ENCODE measurements at regions not wholly inside any gene's neighbourhood (a gene's known extent, or its start where the extent isn't known, plus 50 kb on each side); places are given as distances from the start of the nearest gene placed in this dataset.

DNA sequence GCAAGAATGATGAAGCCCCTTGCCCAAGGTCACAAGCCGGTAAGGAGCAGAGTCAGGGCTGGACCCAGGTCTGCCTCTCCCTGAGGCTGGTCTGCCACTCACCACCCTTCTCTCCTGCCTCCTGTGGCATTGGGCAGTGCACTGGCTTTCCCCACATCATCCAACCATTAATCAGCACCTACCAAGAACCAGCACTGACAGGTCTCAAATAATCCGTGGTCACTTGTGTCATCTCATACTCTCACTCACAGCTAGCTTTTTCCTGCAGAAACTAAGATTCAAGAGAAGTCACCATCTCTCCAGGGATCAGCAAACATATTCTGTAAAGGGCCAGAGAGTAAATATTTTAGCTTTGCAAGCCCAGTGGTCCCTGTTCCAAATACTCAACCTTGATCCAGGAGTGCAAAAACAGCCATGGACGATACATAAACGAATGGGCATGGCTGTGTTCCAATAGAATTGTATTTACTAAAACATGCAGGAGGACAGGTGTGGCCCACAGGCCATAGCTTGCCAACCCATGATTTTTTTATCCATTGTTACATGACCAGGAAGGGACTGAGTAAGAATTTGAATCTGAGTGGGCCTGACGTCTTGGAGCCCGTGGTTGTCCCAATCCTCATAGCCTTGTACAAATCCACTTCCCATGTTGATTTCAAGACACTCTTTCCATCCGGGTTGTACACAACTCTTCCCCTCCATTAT is 374.2 kb downstream of the BCL11B start:
- H3K27me3 ChIP-seq (ENCODE audit: insufficient read depth, low read length) = no peaks in the 10 kb centered on the region
- H3K4me3 ChIP-seq (ENCODE audit: low read length) = no peak overlapping the region
- H3K4me1 ChIP-seq (ENCODE audit: insufficient read depth, low read length) = no peaks in the 10 kb centered on the region
- H3K9me3 ChIP-seq (ENCODE audit: low read depth, low read length) = no peaks in the 10 kb centered on the region

GRCh38 chr14:98899441-98899840 is 372.6 kb downstream of the BCL11B start:
- Histone ChIP-seq H3K4me1 (ENCODE audit: insufficient read depth, low read length) (no peaks in the 10 kb centered on the region), H3K27me3 (ENCODE audit: insufficient read depth, low read length) (no peaks in the 10 kb centered on the region), H3K4me3 (ENCODE audit: low read length) (no peak overlapping the region), H3K9me3 (ENCODE audit: low read depth, low read length) (no peaks in the 10 kb centered on the region)

- Histone ChIP-seq H3K9me3 (ENCODE audit: low read depth, low read length) (no peaks in the 10 kb centered on the region), H3K4me3 (ENCODE audit: low read length) (no peak overlapping the region), H3K27me3 (ENCODE audit: insufficient read depth, low read length) (no peaks in the 10 kb centered on the region), H3K4me1 (ENCODE audit: insufficient read depth, low read length) (no peaks in the 10 kb centered on the region)
These were observed 371.8 kb downstream of the BCL11B start for GRCh38 chr14:98900236-98900635.

DNA sequence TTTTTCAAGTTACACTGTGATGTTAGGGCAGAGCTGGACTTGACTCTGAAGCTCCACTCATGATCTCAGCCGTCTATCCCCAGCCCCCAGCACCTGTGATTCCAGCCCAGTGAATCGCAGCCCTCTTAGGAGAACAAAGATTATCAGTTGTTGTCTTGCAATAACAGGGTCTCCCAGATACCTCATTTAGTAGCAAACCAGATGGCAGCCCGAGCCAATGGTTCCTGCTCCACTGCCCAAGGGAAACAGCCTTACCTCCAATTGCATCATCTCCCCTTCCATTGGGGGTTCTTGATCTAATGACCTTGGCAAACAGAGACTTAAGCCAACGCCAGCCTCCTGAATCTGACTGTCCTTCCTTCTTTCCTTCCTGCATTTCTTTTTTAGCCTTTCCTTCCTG is 371.2 kb downstream of the BCL11B start:
- no peaks in the 10 kb centered on the region for H3K9me3 ChIP-seq (ENCODE audit: low read depth, low read length)
- no peak overlapping the region for H3K4me3 ChIP-seq (ENCODE audit: low read length)

GRCh38 chr14:98901511-98902205 is 370.3 kb downstream of the BCL11B start:
- H3K9me3 ChIP-seq (ENCODE audit: low read depth, low read length) = no peaks in the 10 kb centered on the region
- no peaks in the 10 kb centered on the region for H3K27me3 ChIP-seq (ENCODE audit: insufficient read depth, low read length)
- H3K4me3 ChIP-seq (ENCODE audit: low read length) = no peak overlapping the region
- no peaks in the 10 kb centered on the region for H3K4me1 ChIP-seq (ENCODE audit: insufficient read depth, low read length)

More for the DNA sequence above, 371.2 kb downstream of the BCL11B start:
- no peaks in the 10 kb centered on the region for H3K4me1 ChIP-seq (ENCODE audit: insufficient read depth, low read length)
- no peaks in the 10 kb centered on the region for H3K27me3 ChIP-seq (ENCODE audit: insufficient read depth, low read length)

DNA sequence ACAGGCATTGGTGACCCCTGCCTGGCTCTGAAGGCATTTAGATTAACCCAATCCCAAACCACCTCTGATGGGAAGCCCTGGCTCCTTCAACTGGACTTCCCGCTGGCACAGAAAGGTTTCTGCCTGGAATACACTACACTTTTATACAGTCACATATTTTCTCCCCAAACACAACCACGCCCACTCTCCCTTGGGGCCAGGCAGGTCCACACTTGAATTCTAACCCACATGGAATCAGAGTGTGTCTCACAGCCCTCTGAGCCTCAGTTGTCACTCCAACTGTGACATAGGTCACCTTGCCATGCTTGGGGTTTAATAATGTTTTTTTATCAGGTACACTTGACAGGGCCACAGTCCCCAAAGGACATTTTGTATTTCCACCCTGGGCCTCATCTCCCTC is 368.6 kb downstream of the BCL11B start:
- Histone ChIP-seq H3K9me3 (ENCODE audit: low read depth, low read length) (no peaks in the 10 kb centered on the region), H3K27me3 (ENCODE audit: insufficient read depth, low read length) (no peaks in the 10 kb centered on the region), H3K4me1 (ENCODE audit: insufficient read depth, low read length) (no peaks in the 10 kb centered on the region), H3K4me3 (ENCODE audit: low read length) (no peak overlapping the region)

DNA sequence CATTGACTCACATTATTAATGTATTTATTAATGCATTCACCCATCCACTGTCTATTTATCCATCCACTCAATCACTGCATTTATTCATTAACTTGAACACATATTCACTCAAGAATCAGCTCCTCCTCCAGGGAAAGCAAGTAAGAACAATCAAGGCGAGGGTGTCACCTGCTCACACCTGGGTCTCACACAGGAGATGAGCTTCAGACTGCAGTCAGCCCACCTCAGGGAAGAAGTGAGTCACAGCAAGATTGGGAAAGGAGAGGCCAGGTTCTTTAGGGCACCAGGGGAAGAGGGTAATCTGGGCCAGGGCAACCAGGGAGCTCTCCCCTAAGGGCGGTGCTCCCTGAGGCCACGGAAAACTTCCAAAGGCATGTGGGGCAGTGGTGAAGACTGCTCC is 367.3 kb downstream of the BCL11B start:
- Histone ChIP-seq H3K9me3 (ENCODE audit: low read depth, low read length) (no peaks in the 10 kb centered on the region), H3K4me1 (ENCODE audit: insufficient read depth, low read length) (no peaks in the 10 kb centered on the region), H3K27me3 (ENCODE audit: insufficient read depth, low read length) (no peaks in the 10 kb centered on the region)

DNA sequence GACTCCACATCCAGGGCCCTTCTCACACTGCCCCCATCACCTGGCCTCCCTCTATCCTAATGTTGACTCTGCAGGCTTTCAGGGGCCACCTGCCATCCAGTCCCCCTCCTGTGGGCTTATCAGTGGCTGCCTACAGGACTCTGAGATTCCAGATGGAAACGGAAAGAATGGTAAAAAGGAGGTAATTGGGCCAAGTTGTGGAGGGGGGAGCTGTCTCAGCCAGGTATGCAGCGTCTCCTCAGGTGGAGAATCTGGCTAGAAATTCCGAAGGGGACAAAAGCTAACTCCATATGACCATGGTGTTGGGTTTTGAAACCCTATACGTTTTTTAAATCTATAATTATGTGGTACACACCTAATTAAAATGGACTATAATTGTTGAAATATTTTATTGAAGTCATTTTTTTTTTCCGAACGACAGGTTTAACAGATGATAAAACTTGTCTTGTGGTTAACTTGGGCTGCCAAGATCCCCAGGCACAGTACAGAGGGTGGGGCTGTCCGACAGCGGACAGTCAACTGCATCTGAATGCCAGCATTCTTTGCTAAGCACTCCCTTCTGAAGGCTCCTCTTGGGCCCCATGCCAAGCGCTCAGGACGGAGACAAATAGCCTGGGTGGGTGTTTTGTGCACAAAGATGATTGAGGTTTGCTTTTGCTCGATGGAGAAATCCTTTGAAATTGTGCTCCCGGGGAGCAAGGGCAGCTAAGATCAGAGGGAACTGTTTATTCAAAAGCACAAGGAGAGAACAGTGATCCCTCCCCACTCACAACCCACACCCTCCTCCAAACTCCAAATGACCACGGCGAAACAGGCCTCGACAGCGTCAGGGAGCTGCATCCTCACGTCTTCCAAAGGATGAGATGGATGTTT is 365.6 kb downstream of the BCL11B start:
- Histone ChIP-seq H3K4me1 (ENCODE audit: insufficient read depth, low read length) (no peaks in the 10 kb centered on the region), H3K9me3 (ENCODE audit: low read depth, low read length) (no peaks in the 10 kb centered on the region), H3K4me3 (ENCODE audit: low read length) (no peak overlapping the region), H3K27me3 (ENCODE audit: insufficient read depth, low read length) (no peaks in the 10 kb centered on the region)

More for the DNA sequence above, 367.3 kb downstream of the BCL11B start:
- H3K4me3 ChIP-seq (ENCODE audit: low read length) = no peak overlapping the region

DNA sequence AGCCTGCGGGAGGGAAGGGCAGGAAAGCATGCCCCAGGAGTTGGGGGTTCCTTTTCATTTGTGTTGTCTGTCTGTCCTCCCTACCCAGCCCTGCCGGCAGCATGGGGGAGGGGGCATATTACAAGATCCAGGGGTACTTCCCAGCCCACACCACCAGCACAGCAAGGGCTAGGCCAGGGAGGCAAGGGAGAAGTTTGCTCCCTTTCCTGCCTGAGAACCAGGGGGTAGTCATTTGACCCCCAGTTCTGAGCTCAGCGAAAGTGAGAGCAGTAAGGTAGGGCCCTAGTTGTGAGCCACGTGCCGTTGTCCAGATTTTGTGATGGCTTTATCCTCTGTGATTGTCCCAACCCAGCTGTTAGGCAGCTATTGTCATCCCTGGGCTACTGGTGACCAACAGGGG is 364.7 kb downstream of the BCL11B start:
- Histone ChIP-seq H3K4me1 (ENCODE audit: insufficient read depth, low read length) (no peaks in the 10 kb centered on the region), H3K9me3 (ENCODE audit: low read depth, low read length) (no peaks in the 10 kb centered on the region), H3K4me3 (ENCODE audit: low read length) (no peak overlapping the region), H3K27me3 (ENCODE audit: insufficient read depth, low read length) (no peaks in the 10 kb centered on the region)

DNA sequence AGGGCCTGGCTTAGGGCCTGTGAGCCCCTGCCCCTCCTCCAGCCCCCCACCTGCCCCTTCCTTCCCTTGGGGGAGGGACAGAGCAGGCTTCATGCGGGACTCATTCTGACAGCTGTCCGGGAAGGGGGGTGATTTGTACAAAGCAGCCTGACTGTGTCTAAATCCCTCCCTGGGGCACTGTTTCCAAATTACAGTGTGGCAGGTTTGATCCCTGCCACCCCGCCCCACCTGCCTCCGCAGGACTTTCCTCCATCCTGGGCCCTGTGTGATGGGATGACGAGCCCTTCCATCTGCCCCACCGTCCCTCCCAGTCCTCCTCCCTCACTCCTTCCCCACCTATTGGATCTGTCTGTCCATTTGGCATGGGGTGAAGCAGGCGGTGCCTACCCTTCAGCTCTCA is 363.9 kb downstream of the BCL11B start:
- no peaks in the 10 kb centered on the region for H3K9me3 ChIP-seq (ENCODE audit: low read depth, low read length)
- no peak overlapping the region for H3K4me3 ChIP-seq (ENCODE audit: low read length)
- H3K4me1 ChIP-seq (ENCODE audit: insufficient read depth, low read length) = peaks cover 4% of the 10 kb centered on the region
- no peaks in the 10 kb centered on the region for H3K27me3 ChIP-seq (ENCODE audit: insufficient read depth, low read length)

GRCh38 chr14:98909251-98909944 is 362.6 kb downstream of the BCL11B start:
- no peaks in the 10 kb centered on the region for H3K27me3 ChIP-seq (ENCODE audit: insufficient read depth, low read length)
- H3K4me3 ChIP-seq (ENCODE audit: low read length) = no peak overlapping the region
- H3K9me3 ChIP-seq (ENCODE audit: low read depth, low read length) = no peaks in the 10 kb centered on the region
- peaks cover 6% of the 10 kb centered on the region for H3K4me1 ChIP-seq (ENCODE audit: insufficient read depth, low read length)

GRCh38 chr14:98910061-98910460 is 361.9 kb downstream of the BCL11B start:
- no peak overlapping the region for H3K4me3 ChIP-seq (ENCODE audit: low read length)
- H3K9me3 ChIP-seq (ENCODE audit: low read depth, low read length) = no peaks in the 10 kb centered on the region
- H3K4me1 ChIP-seq (ENCODE audit: insufficient read depth, low read length) = peaks cover 6% of the 10 kb centered on the region
- no peaks in the 10 kb centered on the region for H3K27me3 ChIP-seq (ENCODE audit: insufficient read depth, low read length)

DNA sequence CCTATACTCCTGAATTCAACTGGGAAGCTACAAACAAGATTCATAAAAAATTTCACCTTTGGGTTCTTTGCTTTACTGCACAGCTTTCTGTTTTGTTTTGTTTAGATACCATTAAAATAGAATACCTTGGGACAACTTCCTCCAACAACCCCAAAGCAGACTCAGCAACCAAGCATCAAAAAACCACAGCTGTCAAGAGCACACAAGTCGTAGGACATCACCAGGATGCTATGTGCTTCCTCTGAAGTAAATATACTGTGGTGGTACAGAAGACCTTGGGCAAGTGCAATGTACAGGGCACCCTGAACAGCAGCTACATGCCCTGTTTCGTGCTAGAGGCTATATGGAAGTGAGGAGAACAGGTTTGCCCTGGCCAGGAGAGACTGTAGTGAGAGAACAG is 359.3 kb downstream of the BCL11B start:
- H3K4me3 ChIP-seq (ENCODE audit: low read length) = no peak overlapping the region

DNA sequence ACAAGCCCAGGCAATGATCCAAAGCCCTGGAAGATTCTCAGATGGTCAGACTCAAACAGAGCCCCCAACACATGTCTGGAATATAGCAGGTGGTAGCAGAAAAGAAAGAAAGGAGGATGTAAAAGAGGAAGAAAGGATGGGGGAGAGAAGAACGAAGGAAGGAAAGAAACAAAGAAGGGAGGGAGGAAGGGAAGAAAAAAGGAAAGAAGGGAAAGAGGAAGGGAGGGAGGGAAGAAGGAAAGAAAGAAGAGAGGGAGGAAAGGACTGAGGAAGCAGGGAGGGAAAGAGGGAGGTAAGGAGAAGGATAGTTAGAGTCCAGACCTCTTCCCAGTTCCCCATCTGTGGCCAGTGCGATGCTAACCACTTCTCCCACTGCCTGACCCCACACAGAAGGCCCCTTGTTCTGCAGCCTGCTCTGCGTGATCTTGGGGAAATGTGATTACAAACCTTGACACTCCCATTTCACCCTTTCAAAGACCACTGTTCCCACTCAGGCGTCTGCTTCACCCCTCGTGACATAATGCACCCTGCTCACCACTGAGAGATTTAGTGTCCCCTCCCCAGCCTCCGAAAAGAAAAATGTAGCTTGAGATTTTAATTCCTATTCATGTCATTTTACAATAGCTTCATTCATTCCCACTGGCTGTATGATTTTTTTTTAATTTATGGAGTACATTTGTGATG is 357.9 kb downstream of the BCL11B start:
- H3K4me1 ChIP-seq (ENCODE audit: insufficient read depth, low read length) = peaks cover 6% of the 10 kb centered on the region
- H3K4me3 ChIP-seq (ENCODE audit: low read length) = no peak overlapping the region
- H3K9me3 ChIP-seq (ENCODE audit: low read depth, low read length) = no peaks in the 10 kb centered on the region

More for the DNA sequence above, 359.3 kb downstream of the BCL11B start:
- Histone ChIP-seq H3K4me1 (ENCODE audit: insufficient read depth, low read length) (peaks cover 6% of the 10 kb centered on the region), H3K27me3 (ENCODE audit: insufficient read depth, low read length) (no peaks in the 10 kb centered on the region), H3K9me3 (ENCODE audit: low read depth, low read length) (no peaks in the 10 kb centered on the region)

More for the DNA sequence above, 357.9 kb downstream of the BCL11B start:
- H3K27me3 ChIP-seq (ENCODE audit: insufficient read depth, low read length) = no peaks in the 10 kb centered on the region
